Stimulated activated CD4-positive, alpha-beta T cell treated with anti-CD3 and anti-CD28 coated beads, TNF-alpha, amount 100 ng/mL, for 24 hours (primary cell): ENCODE measurements at regions not wholly inside any gene's neighbourhood (a gene's known extent, or its start where the extent isn't known, plus 50 kb on each side); places are given as distances from the start of the nearest gene placed in this dataset.
"Not testable (repeated sequence)": the region's sequence is repeated elsewhere in the genome, so short reads cannot be mapped to it uniquely, and the experiment has no call there.

Source experiments
- DNase-seq, 3 experiments: peaks; one replicate each; pipeline ENCODE4 v3.0.0-alpha.2; 2020; ENCODE audit warnings: low read depth in 3 of 3

- no peak for DNase-seq
Measured at GRCh38 chr20:19114410-19114809, 98.0 kb upstream of the SLC24A3 start.

GRCh38 chr20:19115581-19115980 is 96.9 kb upstream of the SLC24A3 start:
- DNase-seq, result no peak

- no peak for DNase-seq
Measured at GRCh38 chr20:19120011-19120410, 92.4 kb upstream of the SLC24A3 start.

GRCh38 chr20:19120569-19120968 is 91.9 kb upstream of the SLC24A3 start:
- DNase-seq, result no peak

GRCh38 chr20:19121463-19121862 is 91.0 kb upstream of the SLC24A3 start:
- DNase-seq, result no peak

- no peak for DNase-seq
Measured at GRCh38 chr20:19121916-19122315, 90.5 kb upstream of the SLC24A3 start.

GRCh38 chr20:19122395-19122794 is 90.0 kb upstream of the SLC24A3 start:
- no peak for DNase-seq

GRCh38 chr20:19125508-19125907 is 86.9 kb upstream of the SLC24A3 start:
- DNase-seq, result no peak

- DNase-seq, result no peak
Measured at GRCh38 chr20:19129306-19129705, 83.1 kb upstream of the SLC24A3 start.

GRCh38 chr20:19129976-19130612 is 82.3 kb upstream of the SLC24A3 start:
- DNase-seq, result no peak

- no peak for DNase-seq
Measured at GRCh38 chr20:19130613-19130984, 81.8 kb upstream of the SLC24A3 start.

- DNase-seq, result no peak
Measured at GRCh38 chr20:19137641-19138040, 74.8 kb upstream of the SLC24A3 start.

- DNase-seq, result no peak
Measured at GRCh38 chr20:19138758-19139157, 73.7 kb upstream of the SLC24A3 start.

- not testable (repeated sequence) for DNase-seq
Measured at GRCh38 chr20:19139584-19139983, 72.9 kb upstream of the SLC24A3 start.

- DNase-seq, result no peak
Measured at GRCh38 chr20:19141998-19142397, 70.4 kb upstream of the SLC24A3 start.

- DNase-seq, result no peak
Measured at GRCh38 chr20:19143890-19144289, 68.6 kb upstream of the SLC24A3 start.

GRCh38 chr20:19161336-19161735 is 51.1 kb upstream of the SLC24A3 start:
- DNase-seq, result no peak
